Ishikawa (cell line): ENCODE measurements at regions not wholly inside any gene's neighbourhood (a gene's known extent, or its start where the extent isn't known, plus 50 kb on each side); places are given as distances from the start of the nearest gene placed in this dataset.

ENCODE experiments used
- CEBPB ChIP-seq: IDR thresholded peaks from 2 replicates; pipeline ENCODE4 v1.6.1; 2012
- CREB1 ChIP-seq: IDR thresholded peaks from 2 replicates; pipeline ENCODE4 v1.6.1; 2012; ENCODE audit warnings: low read depth
- EGR1 ChIP-seq: IDR thresholded peaks from 2 replicates; pipeline ENCODE4 v1.6.1; 2012
- EP300 ChIP-seq: IDR thresholded peaks from 2 replicates; pipeline ENCODE4 v1.6.1; 2012; ENCODE audit warnings: borderline replicate concordance
- MAX ChIP-seq: IDR thresholded peaks from 2 replicates; pipeline ENCODE4 v1.6.1; 2012
- NFIC ChIP-seq: IDR thresholded peaks from 2 replicates; pipeline ENCODE4 v1.6.1; 2012
- RAD21 ChIP-seq: IDR thresholded peaks from 2 replicates; pipeline ENCODE4 v1.6.1; 2012; ENCODE audit warnings: low read depth
- REST ChIP-seq: IDR thresholded peaks from 2 replicates; pipeline ENCODE4 v1.6.1; 2012; ENCODE audit warnings: low read depth, mild to moderate bottlenecking
- TAF1 ChIP-seq: IDR thresholded peaks from 2 replicates; pipeline ENCODE4 v1.6.1; 2012; ENCODE audit warnings: low read depth, mild to moderate bottlenecking
- TEAD4 ChIP-seq: IDR thresholded peaks from 2 replicates; pipeline ENCODE4 v1.6.1; 2012
- USF1 ChIP-seq: IDR thresholded peaks from 2 replicates; pipeline ENCODE4 v1.6.1; 2012
- YY1 ChIP-seq: IDR thresholded peaks from 2 replicates; pipeline ENCODE4 v1.6.1; 2012; ENCODE audit warnings: low read depth

GRCh38 chr20:40519918-40520317, 169.1 kb downstream of the MAFB start:
- no peak for TF ChIP-seq RAD21
- no peak for TF ChIP-seq NFIC
- TF ChIP-seq EP300 = no peak
- TF ChIP-seq CEBPB = no peak
- no peak for TF ChIP-seq YY1
- no peak for TF ChIP-seq MAX
- no peak for TF ChIP-seq REST
- no peak for TF ChIP-seq USF1
- TF ChIP-seq TAF1 = no peak
- TF ChIP-seq CREB1 = no peak
- no peak for TF ChIP-seq EGR1
- no peak for TF ChIP-seq TEAD4
